AG08396 (cell line): ENCODE measurements at regions not wholly inside any gene's neighbourhood (a gene's known extent, or its start where the extent isn't known, plus 50 kb on each side); places are given as distances from the start of the nearest gene placed in this dataset.

Experiments
- DNase-seq: peaks from one replicate; pipeline ENCODE4 v3.0.0; 2012; ENCODE audit warnings: low spot score, mixed read lengths

GRCh38 chr15:31555022-31555421 lies 228.4 kb downstream of the KLF13 start:
- DNase-seq: no peak

GRCh38 chr15:31556494-31557150 lies 230.0 kb downstream of the KLF13 start:
- DNase-seq: no peak

- no peak for DNase-seq
These were observed 231.3 kb downstream of the KLF13 start for GRCh38 chr15:31557899-31558298.

GRCh38 chr15:31558840-31559239 lies 232.2 kb downstream of the KLF13 start:
- no peak for DNase-seq

- no peak for DNase-seq
These were observed 233.2 kb downstream of the KLF13 start for GRCh38 chr15:31559786-31560185.

- no peak for DNase-seq
These were observed 234.0 kb downstream of the KLF13 start for GRCh38 chr15:31560643-31561042.

- no peak for DNase-seq
These were observed 234.5 kb downstream of the KLF13 start for GRCh38 chr15:31561156-31561555.

GRCh38 chr15:31563001-31563400 lies 236.4 kb downstream of the KLF13 start:
- no peak for DNase-seq

GRCh38 chr15:31563421-31563820 lies 236.8 kb downstream of the KLF13 start:
- DNase-seq: no peak

GRCh38 chr15:31567861-31568260 lies 241.2 kb downstream of the KLF13 start:
- no peak for DNase-seq

- DNase-seq: no peak
These were observed 243.2 kb downstream of the KLF13 start for GRCh38 chr15:31569836-31570235.

GRCh38 chr15:31570591-31570990 lies 244.0 kb downstream of the KLF13 start:
- DNase-seq: no peak

GRCh38 chr15:31571676-31572075 lies 245.0 kb downstream of the KLF13 start:
- DNase-seq: peak; percentile 21

GRCh38 chr15:31573759-31574158 lies 247.1 kb downstream of the KLF13 start:
- DNase-seq: no peak

- DNase-seq: no peak
These were observed 248.1 kb downstream of the KLF13 start for GRCh38 chr15:31574766-31575165.

GRCh38 chr15:31577108-31577507 lies 250.5 kb downstream of the KLF13 start:
- no peak for DNase-seq

- no peak for DNase-seq
These were observed 252.6 kb downstream of the KLF13 start for GRCh38 chr15:31579282-31579681.

GRCh38 chr15:31579976-31580375 lies 253.3 kb downstream of the KLF13 start:
- no peak for DNase-seq

- no peak for DNase-seq
These were observed 257.6 kb downstream of the KLF13 start for GRCh38 chr15:31584195-31584594.

- DNase-seq: no peak
These were observed 258.6 kb downstream of the KLF13 start for GRCh38 chr15:31585240-31585639.

GRCh38 chr15:31586841-31587240 lies 260.2 kb downstream of the KLF13 start:
- DNase-seq: no peak

GRCh38 chr15:31587583-31587982 lies 260.9 kb downstream of the KLF13 start:
- no peak for DNase-seq

GRCh38 chr15:31590609-31591008 lies 264.0 kb downstream of the KLF13 start:
- no peak for DNase-seq

- DNase-seq: no peak
These were observed 265.3 kb downstream of the KLF13 start for GRCh38 chr15:31591908-31592307.

GRCh38 chr15:31597466-31597865 lies 270.8 kb downstream of the KLF13 start:
- no peak for DNase-seq
